MM.1S (cell line): ENCODE measurements at regions not wholly inside any gene's neighbourhood (a gene's known extent, or its start where the extent isn't known, plus 50 kb on each side); places are given as distances from the start of the nearest gene placed in this dataset.

Source experiments
- EZH2 ChIP-seq: fragments of 300-600 bp; sonication (generic); optimal IDR thresholded peaks from 2 replicates; pipeline ENCODE3; 2017; ENCODE audit warnings: low read depth, mild to moderate bottlenecking, antibody characterized with exemption, low read length, mixed read lengths
- EZH2phosphoT487 ChIP-seq: fragments of 300-600 bp; sonication (generic); IDR thresholded peaks from 2 replicates; pipeline ENCODE4 v1.6.1; 2018; ENCODE audit warnings: antibody characterized with exemption, low read length
- TF ChIP-seq, protein P1 (sequence below): fragments of 300-600 bp; sonication (generic); IDR thresholded peaks from 2 replicates; pipeline ENCODE4 v1.5.1; 2016; ENCODE audit warnings: antibody characterized with exemption, low read length, mixed read lengths

DNA sequence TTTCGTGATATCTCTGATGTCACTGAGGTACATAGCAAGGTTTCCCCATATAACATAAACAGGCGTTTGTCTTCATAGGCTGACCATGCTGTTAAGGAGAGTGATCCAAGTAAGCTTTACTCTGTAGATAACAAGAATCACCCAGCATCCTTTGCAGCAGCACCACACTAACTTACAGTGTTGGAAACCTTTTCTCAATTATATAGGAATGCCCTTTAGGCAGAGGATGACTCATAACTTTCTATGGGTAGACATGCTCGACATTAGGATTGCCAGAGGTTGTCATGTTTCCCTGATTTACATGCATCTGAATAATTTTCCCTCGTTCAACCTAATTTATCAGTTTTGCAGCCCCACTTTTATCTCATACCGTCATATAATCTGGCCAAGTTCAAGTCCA, 870.0 kb upstream of the CDH9 start:
- TF ChIP-seq, protein P1, sequence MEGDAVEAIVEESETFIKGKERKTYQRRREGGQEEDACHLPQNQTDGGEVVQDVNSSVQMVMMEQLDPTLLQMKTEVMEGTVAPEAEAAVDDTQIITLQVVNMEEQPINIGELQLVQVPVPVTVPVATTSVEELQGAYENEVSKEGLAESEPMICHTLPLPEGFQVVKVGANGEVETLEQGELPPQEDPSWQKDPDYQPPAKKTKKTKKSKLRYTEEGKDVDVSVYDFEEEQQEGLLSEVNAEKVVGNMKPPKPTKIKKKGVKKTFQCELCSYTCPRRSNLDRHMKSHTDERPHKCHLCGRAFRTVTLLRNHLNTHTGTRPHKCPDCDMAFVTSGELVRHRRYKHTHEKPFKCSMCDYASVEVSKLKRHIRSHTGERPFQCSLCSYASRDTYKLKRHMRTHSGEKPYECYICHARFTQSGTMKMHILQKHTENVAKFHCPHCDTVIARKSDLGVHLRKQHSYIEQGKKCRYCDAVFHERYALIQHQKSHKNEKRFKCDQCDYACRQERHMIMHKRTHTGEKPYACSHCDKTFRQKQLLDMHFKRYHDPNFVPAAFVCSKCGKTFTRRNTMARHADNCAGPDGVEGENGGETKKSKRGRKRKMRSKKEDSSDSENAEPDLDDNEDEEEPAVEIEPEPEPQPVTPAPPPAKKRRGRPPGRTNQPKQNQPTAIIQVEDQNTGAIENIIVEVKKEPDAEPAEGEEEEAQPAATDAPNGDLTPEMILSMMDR, result no peak
- no peak for TF ChIP-seq EZH2phosphoT487
- no peak for TF ChIP-seq EZH2
